Testis (tissue), 2 donors: ENCODE measurements at regions not wholly inside any gene's neighbourhood (a gene's known extent, or its start where the extent isn't known, plus 50 kb on each side); places are given as distances from the start of the nearest gene placed in this dataset.

Source experiments
- POLR2A ChIP-seq: fragments of 450-650 bp; IDR thresholded peaks from one replicate; pipeline ENCODE4 v1.6.1; 2017; ENCODE audit warnings: antibody characterized with exemption, mild to moderate bottlenecking, moderate library complexity
- TF ChIP-seq, protein P1 (sequence below), 3 experiments: fragments of 450-650 bp in 2 of 3; fragments of 200-600 bp in 1 of 3; sonication (generic) in 1 of 3; IDR thresholded peaks; one replicate each; pipeline ENCODE4 v1.5.1; 2016 to 2019; ENCODE audit warnings: antibody characterized with exemption in 3 of 3, mild to moderate bottlenecking in 2 of 3, moderate library complexity in 1 of 3

DNA sequence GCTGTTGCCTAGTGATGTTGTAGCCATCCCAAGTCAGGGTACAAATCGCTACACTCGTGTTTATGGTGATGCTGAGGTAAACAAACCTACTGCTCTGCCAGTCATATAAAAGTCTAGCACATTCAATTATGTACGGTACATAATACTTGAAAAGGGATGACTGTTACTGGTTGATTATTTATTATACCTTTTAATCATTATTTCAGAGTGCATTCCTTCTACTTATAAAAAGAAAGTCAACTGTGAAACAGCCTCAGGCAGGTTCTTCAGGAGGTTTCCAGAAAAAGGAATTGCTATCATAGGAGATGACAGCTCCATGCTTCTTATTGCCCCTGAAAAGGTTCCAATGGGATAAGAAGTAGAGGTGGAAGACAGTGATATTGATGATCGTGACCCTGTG, 652.5 kb upstream of the KIRREL3 start:
- TF ChIP-seq, protein P1, sequence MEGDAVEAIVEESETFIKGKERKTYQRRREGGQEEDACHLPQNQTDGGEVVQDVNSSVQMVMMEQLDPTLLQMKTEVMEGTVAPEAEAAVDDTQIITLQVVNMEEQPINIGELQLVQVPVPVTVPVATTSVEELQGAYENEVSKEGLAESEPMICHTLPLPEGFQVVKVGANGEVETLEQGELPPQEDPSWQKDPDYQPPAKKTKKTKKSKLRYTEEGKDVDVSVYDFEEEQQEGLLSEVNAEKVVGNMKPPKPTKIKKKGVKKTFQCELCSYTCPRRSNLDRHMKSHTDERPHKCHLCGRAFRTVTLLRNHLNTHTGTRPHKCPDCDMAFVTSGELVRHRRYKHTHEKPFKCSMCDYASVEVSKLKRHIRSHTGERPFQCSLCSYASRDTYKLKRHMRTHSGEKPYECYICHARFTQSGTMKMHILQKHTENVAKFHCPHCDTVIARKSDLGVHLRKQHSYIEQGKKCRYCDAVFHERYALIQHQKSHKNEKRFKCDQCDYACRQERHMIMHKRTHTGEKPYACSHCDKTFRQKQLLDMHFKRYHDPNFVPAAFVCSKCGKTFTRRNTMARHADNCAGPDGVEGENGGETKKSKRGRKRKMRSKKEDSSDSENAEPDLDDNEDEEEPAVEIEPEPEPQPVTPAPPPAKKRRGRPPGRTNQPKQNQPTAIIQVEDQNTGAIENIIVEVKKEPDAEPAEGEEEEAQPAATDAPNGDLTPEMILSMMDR (IDR thresholded peaks at IDR 0.05) = no peak
- no peak for TF ChIP-seq POLR2A
